NCI-H187 treated with DMSO at 0.1 percent for 48 hours (cell line): ENCODE measurements at regions not wholly inside any gene's neighbourhood (a gene's known extent, or its start where the extent isn't known, plus 50 kb on each side); places are given as distances from the start of the nearest gene placed in this dataset.
A peak's percentile ranks its signal among the peaks of the same experiment; 100 is the strongest.
"Not testable (repeated sequence)": the region's sequence is repeated elsewhere in the genome, so short reads cannot be mapped to it uniquely, and the experiment has no call there.

ENCODE experiments used
- DNase-seq: peaks from one replicate; lab custom pipeline; 2025; lab: John Stamatoyannopoulos, UW

- no peak for DNase-seq
Measured at GRCh38 chr9:81071108-81071507, 618.2 kb downstream of the TLE1 start.

- DNase-seq: no peak
Measured at GRCh38 chr9:81070689-81071088, 618.7 kb downstream of the TLE1 start.

GRCh38 chr9:81069923-81070322, 619.4 kb downstream of the TLE1 start:
- DNase-seq: no peak

GRCh38 chr9:81069038-81069795, 620.1 kb downstream of the TLE1 start:
- no peak for DNase-seq

GRCh38 chr9:81062995-81063394, 626.4 kb downstream of the TLE1 start:
- not testable (repeated sequence) for DNase-seq

GRCh38 chr9:81058782-81059181, 630.6 kb downstream of the TLE1 start:
- no peak for DNase-seq

GRCh38 chr9:81053298-81054025, 635.9 kb downstream of the TLE1 start:
- no peak for DNase-seq

- no peak for DNase-seq
Measured at GRCh38 chr9:81052846-81053245, 636.5 kb downstream of the TLE1 start.

GRCh38 chr9:81047280-81047679, 642.1 kb downstream of the TLE1 start:
- DNase-seq: no peak

- DNase-seq: no peak
Measured at GRCh38 chr9:81045658-81046057, 643.7 kb downstream of the TLE1 start.

GRCh38 chr9:81037889-81038288, 651.5 kb downstream of the TLE1 start:
- DNase-seq: no peak

- DNase-seq: no peak
Measured at GRCh38 chr9:81035601-81036000, 653.7 kb downstream of the TLE1 start.

- DNase-seq: no peak
Measured at GRCh38 chr9:81035171-81035570, 654.2 kb downstream of the TLE1 start.

GRCh38 chr9:81032831-81033230, 656.5 kb downstream of the TLE1 start:
- DNase-seq: no peak

- no peak for DNase-seq
Measured at GRCh38 chr9:81032030-81032572, 657.2 kb downstream of the TLE1 start.

GRCh38 chr9:81031422-81032029, 657.8 kb downstream of the TLE1 start:
- no peak for DNase-seq

- no peak for DNase-seq
Measured at GRCh38 chr9:81030027-81030426, 659.3 kb downstream of the TLE1 start.

GRCh38 chr9:81028504-81028903, 660.8 kb downstream of the TLE1 start:
- no peak for DNase-seq

GRCh38 chr9:81022177-81022576, 667.2 kb downstream of the TLE1 start:
- no peak for DNase-seq

GRCh38 chr9:81014945-81015344, 674.4 kb downstream of the TLE1 start:
- DNase-seq: not testable (repeated sequence)

GRCh38 chr9:81013191-81013590, 676.2 kb downstream of the TLE1 start:
- DNase-seq: not testable (repeated sequence)

- DNase-seq: no peak
Measured at GRCh38 chr9:81002906-81003305, 686.4 kb downstream of the TLE1 start.

GRCh38 chr9:81002242-81002641, 687.1 kb downstream of the TLE1 start:
- DNase-seq: peak; percentile 68
